GM12872 (cell line): ENCODE measurements at regions not wholly inside any gene's neighbourhood (a gene's known extent, or its start where the extent isn't known, plus 50 kb on each side); places are given as distances from the start of the nearest gene placed in this dataset.

Source experiments
- CTCF ChIP-seq: IDR thresholded peaks from 3 replicates; pipeline ENCODE4 v1.5.1; 2011; ENCODE audit warnings: low read depth, mild to moderate bottlenecking, low read length, moderate library complexity; ENCODE audit not compliant: insufficient read depth

- TF ChIP-seq CTCF: no peak
Measured at GRCh38 chr17:6927290-6928126, 68.3 kb upstream of the ALOX12 start.

GRCh38 chr17:6928193-6928592 lies 67.7 kb upstream of the ALOX12 start:
- no peak for TF ChIP-seq CTCF

- TF ChIP-seq CTCF: no peak
Measured at GRCh38 chr17:6930749-6931148, 65.1 kb upstream of the ALOX12 start.

GRCh38 chr17:6936370-6937028 lies 59.4 kb upstream of the ALOX12 start:
- TF ChIP-seq CTCF: no peak

GRCh38 chr17:6938637-6939036 lies 57.2 kb upstream of the ALOX12 start:
- no peak for TF ChIP-seq CTCF

GRCh38 chr17:6940186-6940649 lies 55.6 kb upstream of the ALOX12 start:
- no peak for TF ChIP-seq CTCF

- TF ChIP-seq CTCF: no peak
Measured at GRCh38 chr17:6941989-6942388, 53.9 kb upstream of the ALOX12 start.
